ENCODE measurements at regions not wholly inside any gene's neighbourhood (a gene's known extent, or its start where the extent isn't known, plus 50 kb on each side); places are given as distances from the start of the nearest gene placed in this dataset.

GRCh38 chr2:156947261-156947660 is 310.2 kb upstream of the GALNT5 start:
- Histone ChIP-seq H4K20me1 (ENCODE audit: control insufficient read depth, insufficient read depth, low read length, poor library complexity, severe bottlenecking) (no peaks in the 10 kb centered on the region), H3K27me3 (replicated peaks in 1 of 4; ENCODE audit: control extremely low read depth in 1 of 4, control insufficient read depth in 3 of 4, insufficient read depth in 4 of 4, low read length in 3 of 4) (no peaks in the 10 kb centered on the region), H3K4me3 (ENCODE audit: control extremely low read depth in 1 of 5, extremely low read depth in 1 of 5, insufficient read depth in 1 of 5, low read depth in 2 of 5, low read length in 4 of 5) (no peak overlapping the region), H3K4me2 (replicated peaks; ENCODE audit: low read depth, low read length, poor library complexity, severe bottlenecking) (no peak overlapping the region), H2AFZ (ENCODE audit: insufficient read depth, low read depth, low read length, poor library complexity, severe bottlenecking) (no peak overlapping the region), H3K36me3 (replicated peaks in 1 of 2; ENCODE audit: control extremely low read depth in 1 of 2, control insufficient read depth in 1 of 2, extremely low read depth in 1 of 2, insufficient read depth in 2 of 2, low read length in 1 of 2) (no peaks in the 10 kb centered on the region), H3K27ac (ENCODE audit: low read length in 2 of 2) (no peak overlapping the region), H3K9ac (ENCODE audit: low read length) (no peak overlapping the region), H3K79me2 (ENCODE audit: control insufficient read depth, insufficient read depth, low read length) (no peaks in the 10 kb centered on the region), H3K4me1 (ENCODE audit: control insufficient read depth in 2 of 2, insufficient read depth in 2 of 2, low read length in 2 of 2) (no peaks in the 10 kb centered on the region), H3K9me3 (ENCODE audit: control extremely low read depth in 1 of 3, control insufficient read depth in 2 of 3, insufficient read depth in 1 of 3, low read length in 2 of 3) (no peaks in the 10 kb centered on the region)
- no peak for TF ChIP-seq EZH2 (IDR thresholded peaks at IDR 0.05; ENCODE audit: borderline replicate concordance, insufficient read depth, low read depth, low read length, poor library complexity, severe bottlenecking)
- TF ChIP-seq, protein P1, sequence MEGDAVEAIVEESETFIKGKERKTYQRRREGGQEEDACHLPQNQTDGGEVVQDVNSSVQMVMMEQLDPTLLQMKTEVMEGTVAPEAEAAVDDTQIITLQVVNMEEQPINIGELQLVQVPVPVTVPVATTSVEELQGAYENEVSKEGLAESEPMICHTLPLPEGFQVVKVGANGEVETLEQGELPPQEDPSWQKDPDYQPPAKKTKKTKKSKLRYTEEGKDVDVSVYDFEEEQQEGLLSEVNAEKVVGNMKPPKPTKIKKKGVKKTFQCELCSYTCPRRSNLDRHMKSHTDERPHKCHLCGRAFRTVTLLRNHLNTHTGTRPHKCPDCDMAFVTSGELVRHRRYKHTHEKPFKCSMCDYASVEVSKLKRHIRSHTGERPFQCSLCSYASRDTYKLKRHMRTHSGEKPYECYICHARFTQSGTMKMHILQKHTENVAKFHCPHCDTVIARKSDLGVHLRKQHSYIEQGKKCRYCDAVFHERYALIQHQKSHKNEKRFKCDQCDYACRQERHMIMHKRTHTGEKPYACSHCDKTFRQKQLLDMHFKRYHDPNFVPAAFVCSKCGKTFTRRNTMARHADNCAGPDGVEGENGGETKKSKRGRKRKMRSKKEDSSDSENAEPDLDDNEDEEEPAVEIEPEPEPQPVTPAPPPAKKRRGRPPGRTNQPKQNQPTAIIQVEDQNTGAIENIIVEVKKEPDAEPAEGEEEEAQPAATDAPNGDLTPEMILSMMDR (IDR thresholded peaks at IDR 0.05), result no peak
- H3K4me3 Mint-ChIP-seq, result no peak overlapping the region
- DNase-seq (no peak), ATAC-seq (ENCODE audit: low read depth) (no peak)
- no peaks in the 10 kb centered on the region for H3K27me3 Mint-ChIP-seq
- no peaks in the 10 kb centered on the region for H3K4me1 Mint-ChIP-seq
- POLR2A ChIA-PET, result no interaction called here
- H3K27ac Mint-ChIP-seq, result no peak overlapping the region
- WGBS (ENCODE audit: insufficient coverage), result 100% methylated on average over 1 of the region's 1 CpG
- CTCF ChIA-PET, result no interaction called here
- H3K9me3 Mint-ChIP-seq (ENCODE audit: insufficient read depth), result no peaks in the 10 kb centered on the region
- intact Hi-C loops (cut with micrococcal nuclease), result no loop called here

- no peaks in the 10 kb centered on the region for H3K27me3 Mint-ChIP-seq
- ChIA-PET POLR2A (no interaction called here), CTCF (no interaction called here)
- Histone ChIP-seq H2AFZ (ENCODE audit: insufficient read depth, low read depth, low read length, poor library complexity, severe bottlenecking) (no peak overlapping the region), H3K27ac (ENCODE audit: low read length in 2 of 2) (no peak overlapping the region), H3K36me3 (replicated peaks in 1 of 2; ENCODE audit: control extremely low read depth in 1 of 2, control insufficient read depth in 1 of 2, extremely low read depth in 1 of 2, insufficient read depth in 2 of 2, low read length in 1 of 2) (no peaks in the 10 kb centered on the region), H3K9ac (ENCODE audit: low read length) (no peak overlapping the region), H3K79me2 (ENCODE audit: control insufficient read depth, insufficient read depth, low read length) (no peaks in the 10 kb centered on the region), H3K4me3 (ENCODE audit: control extremely low read depth in 1 of 5, extremely low read depth in 1 of 5, insufficient read depth in 1 of 5, low read depth in 2 of 5, low read length in 4 of 5) (no peak overlapping the region), H3K9me3 (ENCODE audit: control extremely low read depth in 1 of 3, control insufficient read depth in 2 of 3, insufficient read depth in 1 of 3, low read length in 2 of 3) (peaks cover 0 to 19% (median 11%) of the 10 kb centered on the region in 3 donors), H4K20me1 (ENCODE audit: control insufficient read depth, insufficient read depth, low read length, poor library complexity, severe bottlenecking) (no peaks in the 10 kb centered on the region), H3K4me1 (ENCODE audit: control insufficient read depth in 2 of 2, insufficient read depth in 2 of 2, low read length in 2 of 2) (no peaks in the 10 kb centered on the region), H3K4me2 (replicated peaks; ENCODE audit: low read depth, low read length, poor library complexity, severe bottlenecking) (no peak overlapping the region), H3K27me3 (replicated peaks in 1 of 4; ENCODE audit: control extremely low read depth in 1 of 4, control insufficient read depth in 3 of 4, insufficient read depth in 4 of 4, low read length in 3 of 4) (no peaks in the 10 kb centered on the region)
- no peak overlapping the region for H3K27ac Mint-ChIP-seq
- H3K4me1 Mint-ChIP-seq, result no peaks in the 10 kb centered on the region
- H3K9me3 Mint-ChIP-seq (ENCODE audit: insufficient read depth), result no peaks in the 10 kb centered on the region
- intact Hi-C loops (cut with micrococcal nuclease), result no loop called here
- no peak for ATAC-seq (ENCODE audit: low read depth)
- WGBS (ENCODE audit: insufficient coverage), result no CpG with 5 or more reads among the region's 1 CpG
- DNase-seq, result no peak
- TF ChIP-seq, protein P1 (IDR thresholded peaks at IDR 0.05), result no peak
- TF ChIP-seq EZH2 (IDR thresholded peaks at IDR 0.05; ENCODE audit: borderline replicate concordance, insufficient read depth, low read depth, low read length, poor library complexity, severe bottlenecking), result no peak
- no peak overlapping the region for H3K4me3 Mint-ChIP-seq
These were observed 301.8 kb upstream of the GALNT5 start for GRCh38 chr2:156955701-156956100.

All from B cell (primary cell).